Tibial nerve (tissue), 4 donors: ENCODE measurements at regions not wholly inside any gene's neighbourhood (a gene's known extent, or its start where the extent isn't known, plus 50 kb on each side); places are given as distances from the start of the nearest gene placed in this dataset.

Source experiments
- EP300 ChIP-seq, 2 donors: sonication (generic); formaldehyde crosslinking; IDR thresholded peaks; one replicate each; pipeline ENCODE4 v1.6.1; 2017; ENCODE audit warnings: antibody characterized with exemption in 2 of 2, mild to moderate bottlenecking in 1 of 2
- TF ChIP-seq, protein P1 (sequence below), 5 experiments: fragments of 200-600 bp in 3 of 5; fragments of 450-650 bp in 2 of 5; sonication (generic) in 3 of 5; IDR thresholded peaks; one replicate each; pipeline ENCODE4 v1.5.1; 2016 to 2019; ENCODE audit warnings: antibody characterized with exemption in 5 of 5, mild to moderate bottlenecking in 3 of 5, moderate library complexity in 2 of 5

GRCh38 chr1:96967311-96967710 is 245.7 kb downstream of the PTBP2 start:
- no peak for TF ChIP-seq EP300 (IDR thresholded peaks at IDR 0.05)
- TF ChIP-seq, protein P1, sequence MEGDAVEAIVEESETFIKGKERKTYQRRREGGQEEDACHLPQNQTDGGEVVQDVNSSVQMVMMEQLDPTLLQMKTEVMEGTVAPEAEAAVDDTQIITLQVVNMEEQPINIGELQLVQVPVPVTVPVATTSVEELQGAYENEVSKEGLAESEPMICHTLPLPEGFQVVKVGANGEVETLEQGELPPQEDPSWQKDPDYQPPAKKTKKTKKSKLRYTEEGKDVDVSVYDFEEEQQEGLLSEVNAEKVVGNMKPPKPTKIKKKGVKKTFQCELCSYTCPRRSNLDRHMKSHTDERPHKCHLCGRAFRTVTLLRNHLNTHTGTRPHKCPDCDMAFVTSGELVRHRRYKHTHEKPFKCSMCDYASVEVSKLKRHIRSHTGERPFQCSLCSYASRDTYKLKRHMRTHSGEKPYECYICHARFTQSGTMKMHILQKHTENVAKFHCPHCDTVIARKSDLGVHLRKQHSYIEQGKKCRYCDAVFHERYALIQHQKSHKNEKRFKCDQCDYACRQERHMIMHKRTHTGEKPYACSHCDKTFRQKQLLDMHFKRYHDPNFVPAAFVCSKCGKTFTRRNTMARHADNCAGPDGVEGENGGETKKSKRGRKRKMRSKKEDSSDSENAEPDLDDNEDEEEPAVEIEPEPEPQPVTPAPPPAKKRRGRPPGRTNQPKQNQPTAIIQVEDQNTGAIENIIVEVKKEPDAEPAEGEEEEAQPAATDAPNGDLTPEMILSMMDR (IDR thresholded peaks at IDR 0.05) = no peak
